Astrocyte of the spinal cord (primary cell): ENCODE measurements at regions not wholly inside any gene's neighbourhood (a gene's known extent, or its start where the extent isn't known, plus 50 kb on each side); places are given as distances from the start of the nearest gene placed in this dataset.

Source experiments
- DNase-seq: peaks from one replicate; pipeline ENCODE4 v3.0.0; 2011; ENCODE audit warnings: low read depth, low spot score
- H3K4me3 ChIP-seq: 2 replicates; pipeline ENCODE4 v1.5.1; 2011; ENCODE audit warnings: low read depth, mild to moderate bottlenecking, low read length, moderate library complexity
- CTCF ChIP-seq: IDR thresholded peaks from 2 replicates; pipeline ENCODE4 v1.5.1; 2012; ENCODE audit warnings: low read depth, mild to moderate bottlenecking, low read length, inconsistent platforms
- in situ Hi-C: cut with HindIII; loops from 2 replicates; pipeline ENCODE4 v1.10.0; 2017; ENCODE audit warnings: low sequenced_read_pairs

GRCh38 chr4:126262665-126263064, 947.9 kb downstream of the FAT4 start:
- no peak overlapping the region for H3K4me3 ChIP-seq
- in situ Hi-C loops: no loop called here
- TF ChIP-seq CTCF: no peak
- no peak for DNase-seq

GRCh38 chr4:126264839-126265238, 950.1 kb downstream of the FAT4 start:
- in situ Hi-C loops: no loop called here
- TF ChIP-seq CTCF: no peak
- no peak overlapping the region for H3K4me3 ChIP-seq
- peak; percentile 50 for DNase-seq

GRCh38 chr4:126265888-126266287, 951.1 kb downstream of the FAT4 start:
- no peak overlapping the region for H3K4me3 ChIP-seq
- DNase-seq: no peak
- in situ Hi-C loops: no loop called here
- TF ChIP-seq CTCF: no peak

DNA sequence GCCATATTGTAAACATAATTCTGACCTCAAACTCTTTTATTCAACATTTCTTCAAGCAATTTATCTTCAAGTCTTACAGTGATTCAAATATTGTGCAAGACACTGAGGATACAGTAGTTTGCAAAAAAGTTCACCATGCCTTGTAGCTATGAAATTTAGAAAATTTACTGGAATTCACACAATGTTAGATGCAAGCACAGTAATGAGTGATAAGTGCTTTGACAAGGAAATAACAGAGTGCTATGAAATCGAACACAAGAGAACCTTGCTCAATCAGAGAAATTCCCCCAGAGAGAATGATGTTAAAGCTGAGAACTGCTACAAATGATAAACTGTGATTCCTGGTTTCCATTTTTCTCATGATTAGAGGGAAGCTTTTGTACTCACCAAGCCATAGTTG, 952.9 kb downstream of the FAT4 start:
- in situ Hi-C loops: no loop called here
- no peak for DNase-seq

DNA sequence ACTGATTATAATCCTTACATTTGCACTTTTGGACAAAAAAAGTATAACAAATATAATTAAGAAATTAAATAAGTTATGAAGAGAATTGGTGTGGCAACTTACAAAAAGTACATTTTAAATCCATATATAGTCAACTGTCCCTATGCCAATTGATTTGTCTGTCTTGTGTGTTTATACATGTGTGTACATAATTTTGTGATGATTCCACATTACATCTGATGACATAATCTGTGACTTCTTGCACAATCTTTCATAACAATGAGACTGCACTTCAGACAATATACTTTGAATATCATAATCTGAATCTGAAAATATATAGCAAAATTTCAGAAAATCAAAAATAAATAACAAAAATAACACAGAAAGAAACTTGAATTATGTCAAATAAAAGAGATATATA, 953.4 kb downstream of the FAT4 start:
- in situ Hi-C loops: no loop called here
- no peak for TF ChIP-seq CTCF
- DNase-seq: no peak
- no peak overlapping the region for H3K4me3 ChIP-seq

More for the DNA sequence above, 952.9 kb downstream of the FAT4 start:
- H3K4me3 ChIP-seq: no peak overlapping the region
- no peak for TF ChIP-seq CTCF

GRCh38 chr4:126269106-126269505, 954.4 kb downstream of the FAT4 start:
- H3K4me3 ChIP-seq: no peak overlapping the region
- no peak for TF ChIP-seq CTCF
- in situ Hi-C loops: no loop called here
- no peak for DNase-seq

DNA sequence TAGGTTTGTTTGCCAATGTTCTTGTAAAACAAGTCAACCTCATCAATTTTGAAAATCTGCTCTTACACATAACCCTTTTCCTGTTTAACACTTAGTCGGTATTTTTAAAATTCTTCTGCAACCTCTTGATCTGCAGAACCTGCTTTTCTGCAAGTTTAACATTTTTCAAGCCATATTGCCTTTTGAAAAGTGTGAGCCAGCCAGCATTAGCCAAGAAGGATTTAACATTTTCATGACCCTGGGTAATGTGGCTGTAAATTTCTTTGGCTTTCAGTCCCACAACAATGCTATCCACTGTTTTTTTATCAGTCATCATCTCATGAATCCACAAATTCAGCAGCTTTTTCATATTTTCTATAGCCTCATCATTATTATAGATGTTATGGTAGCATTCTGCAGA, 956.5 kb downstream of the FAT4 start:
- in situ Hi-C loops: no loop called here
- no peak for TF ChIP-seq CTCF
- H3K4me3 ChIP-seq: no peak overlapping the region
- DNase-seq: no peak
